Activated CD4-positive, alpha-beta memory T cell treated with anti-CD3 and anti-CD28 coated beads for 36 hours (primary cell): ENCODE measurements at regions not wholly inside any gene's neighbourhood (a gene's known extent, or its start where the extent isn't known, plus 50 kb on each side); places are given as distances from the start of the nearest gene placed in this dataset.

Experiments
- CTCF ChIA-PET: fragments of 350-600 bp; sonication (Branson Sonifier 250); formaldehyde crosslinking; loops from one replicate; lab custom pipeline; 2021; ENCODE audit warnings: antibody characterized with exemption, inconsistent platforms; lab: Charles Lee
- POLR2A ChIA-PET: fragments of 350-600 bp; sonication (Branson Sonifier 250); formaldehyde crosslinking; loops from one replicate; lab custom pipeline; 2021; ENCODE audit warnings: antibody characterized with exemption; lab: Charles Lee
- DNase-seq: peaks from one replicate; pipeline ENCODE4 v3.0.0-alpha.2; 2020
- H3K27ac Mint-ChIP-seq: one replicate; pipeline ENCODE4 v1.8.0; 2021; ENCODE audit warnings: mixed read lengths
- H3K27me3 Mint-ChIP-seq: one replicate; pipeline ENCODE4 v1.8.0; 2021; ENCODE audit warnings: mixed read lengths
- H3K36me3 Mint-ChIP-seq: one replicate; pipeline ENCODE4 v1.8.0; 2021; ENCODE audit warnings: mixed read lengths
- H3K4me1 Mint-ChIP-seq: one replicate; pipeline ENCODE4 v1.8.0; 2021; ENCODE audit warnings: low read depth, mixed read lengths
- H3K4me3 Mint-ChIP-seq: one replicate; pipeline ENCODE4 v1.8.0; 2021; ENCODE audit warnings: mild to moderate bottlenecking, mixed read lengths
- H3K9me3 Mint-ChIP-seq: one replicate; pipeline ENCODE4 v1.8.0; 2021; ENCODE audit warnings: mixed read lengths
- intact Hi-C: fragments of 100-400 bp; cut with micrococcal nuclease; formaldehyde crosslinking; loops from one replicate; pipeline ENCODE4 v1.15.1; 2023

DNA sequence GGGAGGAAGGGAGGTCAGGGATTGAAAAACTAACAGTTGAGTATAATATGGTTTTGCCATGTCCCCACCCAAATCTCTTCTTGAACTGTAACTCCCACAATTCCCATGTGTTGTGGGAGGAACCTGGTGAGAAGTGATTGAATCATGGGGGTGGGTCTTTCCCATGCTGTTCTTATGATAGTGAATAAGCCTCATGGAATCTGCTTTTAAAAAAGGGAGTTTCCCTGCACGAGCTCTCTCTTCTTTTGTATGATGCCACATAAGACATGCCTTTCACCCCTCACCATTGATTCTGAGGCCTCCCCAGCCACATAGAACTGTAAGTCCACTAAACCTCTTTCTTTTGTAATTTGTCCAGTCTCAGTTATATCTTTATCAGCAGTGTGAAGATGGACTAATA is 833.4 kb upstream of the MAP3K7 start:
- Mint-ChIP-seq H3K4me3 (no peak overlapping the region), H3K9me3 (peaks cover 13% of the 10 kb centered on the region), H3K27ac (no peak overlapping the region), H3K36me3 (no peaks in the 10 kb centered on the region), H3K4me1 (no peaks in the 10 kb centered on the region), H3K27me3 (no peaks in the 10 kb centered on the region)
- no peak for DNase-seq
- intact Hi-C loops = no loop called here
- POLR2A ChIA-PET = no interaction called here
- CTCF ChIA-PET = no interaction called here

GRCh38 chr6:91415031-91415605 is 828.2 kb upstream of the MAP3K7 start:
- H3K27ac Mint-ChIP-seq = no peak overlapping the region
- H3K4me3 Mint-ChIP-seq = no peak overlapping the region
- POLR2A ChIA-PET = no interaction called here
- H3K4me1 Mint-ChIP-seq = no peaks in the 10 kb centered on the region
- peaks cover 7% of the 10 kb centered on the region for H3K9me3 Mint-ChIP-seq
- DNase-seq = no peak
- CTCF ChIA-PET = no interaction called here
- intact Hi-C loops = no loop called here
- H3K36me3 Mint-ChIP-seq = no peaks in the 10 kb centered on the region
- H3K27me3 Mint-ChIP-seq = no peaks in the 10 kb centered on the region

DNA sequence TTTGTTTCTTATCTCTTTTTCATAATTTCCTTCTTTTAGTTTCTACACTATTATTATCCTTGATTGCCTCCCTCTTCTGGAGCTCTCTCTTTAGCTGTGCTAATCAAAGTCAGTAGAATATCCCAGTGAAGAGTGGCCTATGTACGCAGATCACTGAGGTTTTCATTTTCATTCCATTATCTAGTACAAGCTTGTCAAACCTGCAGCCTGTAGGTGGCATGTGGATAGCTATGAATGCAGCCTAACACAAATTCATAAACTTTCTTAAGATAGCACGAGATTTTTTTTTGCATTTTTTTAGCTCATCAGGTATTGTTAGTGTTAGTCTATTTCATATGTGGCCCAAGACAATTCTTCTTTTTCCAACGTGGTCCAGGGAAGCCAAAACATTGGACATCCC is 825.7 kb upstream of the MAP3K7 start:
- Mint-ChIP-seq H3K4me1 (no peaks in the 10 kb centered on the region), H3K4me3 (no peak overlapping the region), H3K9me3 (peaks cover 4% of the 10 kb centered on the region), H3K27ac (no peak overlapping the region), H3K27me3 (no peaks in the 10 kb centered on the region), H3K36me3 (no peaks in the 10 kb centered on the region)
- CTCF ChIA-PET = no interaction called here
- POLR2A ChIA-PET = no interaction called here
- intact Hi-C loops = no loop called here
- DNase-seq = no peak

DNA sequence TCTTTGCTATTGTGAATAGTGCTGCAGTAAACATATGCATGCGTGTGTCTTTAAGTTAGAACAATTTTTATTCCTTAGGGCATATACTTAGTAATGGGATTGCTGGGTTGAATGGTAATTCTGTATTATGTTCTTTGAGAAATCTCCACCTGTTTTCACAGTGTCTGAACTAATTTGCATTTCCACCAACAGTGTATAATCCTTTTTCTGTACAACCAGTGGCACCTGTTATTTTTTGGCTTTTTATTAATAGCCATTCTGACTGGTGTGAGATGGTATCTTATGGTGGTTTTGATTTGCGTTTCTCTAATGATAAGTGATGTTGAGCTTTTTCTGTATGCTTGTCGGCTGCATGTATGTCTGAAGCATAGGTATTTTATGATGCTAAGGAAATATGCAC is 820.8 kb upstream of the MAP3K7 start:
- Mint-ChIP-seq H3K36me3 (no peaks in the 10 kb centered on the region), H3K4me3 (no peak overlapping the region), H3K27me3 (no peaks in the 10 kb centered on the region), H3K9me3 (peaks cover 7% of the 10 kb centered on the region), H3K4me1 (no peaks in the 10 kb centered on the region), H3K27ac (no peak overlapping the region)
- intact Hi-C loops = no loop called here
- no peak for DNase-seq
- ChIA-PET POLR2A (no interaction called here), CTCF (no interaction called here)

GRCh38 chr6:91392951-91393350 is 806.1 kb upstream of the MAP3K7 start:
- no peak for DNase-seq
- Mint-ChIP-seq H3K4me3 (no peak overlapping the region), H3K27ac (no peak overlapping the region), H3K4me1 (no peaks in the 10 kb centered on the region), H3K9me3 (peaks cover 11% of the 10 kb centered on the region), H3K27me3 (no peaks in the 10 kb centered on the region), H3K36me3 (no peaks in the 10 kb centered on the region)
- intact Hi-C loops = no loop called here
- POLR2A ChIA-PET = no interaction called here
- CTCF ChIA-PET = no interaction called here

GRCh38 chr6:91387290-91388059 is 800.6 kb upstream of the MAP3K7 start:
- intact Hi-C loops = no loop called here
- CTCF ChIA-PET = no interaction called here
- no peaks in the 10 kb centered on the region for H3K36me3 Mint-ChIP-seq

GRCh38 chr6:91386204-91386603 is 799.3 kb upstream of the MAP3K7 start:
- no peak for DNase-seq
- H3K4me3 Mint-ChIP-seq = no peak overlapping the region
- no peaks in the 10 kb centered on the region for H3K27me3 Mint-ChIP-seq
- peaks cover 16% of the 10 kb centered on the region for H3K9me3 Mint-ChIP-seq
- no peaks in the 10 kb centered on the region for H3K4me1 Mint-ChIP-seq
- H3K36me3 Mint-ChIP-seq = no peaks in the 10 kb centered on the region
- CTCF ChIA-PET = no interaction called here
- intact Hi-C loops = no loop called here
- H3K27ac Mint-ChIP-seq = no peak overlapping the region
- POLR2A ChIA-PET = no interaction called here

More at GRCh38 chr6:91387290-91388059, 800.6 kb upstream of the MAP3K7 start:
- Mint-ChIP-seq H3K27ac (no peak overlapping the region), H3K4me3 (no peak overlapping the region), H3K9me3 (peaks cover 18% of the 10 kb centered on the region), H3K27me3 (no peaks in the 10 kb centered on the region), H3K4me1 (no peaks in the 10 kb centered on the region)
- POLR2A ChIA-PET = no interaction called here
- no peak for DNase-seq

DNA sequence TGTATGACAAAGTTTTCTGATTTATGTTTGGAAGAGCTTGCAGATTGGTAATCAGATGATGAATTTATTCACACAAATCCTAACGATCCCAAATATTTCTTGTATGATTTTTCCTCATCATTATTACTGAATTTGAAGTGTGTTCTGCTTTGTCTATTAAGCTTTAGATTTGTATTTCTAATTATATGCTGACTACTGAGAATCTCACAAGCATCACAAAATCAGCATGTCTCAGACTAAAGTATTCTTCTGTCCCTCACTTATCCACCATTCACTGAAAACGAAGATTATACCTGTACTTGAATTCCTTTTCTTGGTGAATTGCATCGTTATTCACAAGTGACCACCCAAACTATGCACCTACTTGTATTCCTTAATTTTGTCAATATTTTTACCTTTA is 796.3 kb upstream of the MAP3K7 start:
- intact Hi-C loops = no loop called here

GRCh38 chr6:91376686-91377085 is 789.8 kb upstream of the MAP3K7 start:
- no peak for DNase-seq
- Mint-ChIP-seq H3K27me3 (no peaks in the 10 kb centered on the region), H3K27ac (no peak overlapping the region), H3K9me3 (no peaks in the 10 kb centered on the region), H3K4me1 (no peaks in the 10 kb centered on the region), H3K36me3 (no peaks in the 10 kb centered on the region), H3K4me3 (no peak overlapping the region)
- intact Hi-C loops = no loop called here
- ChIA-PET CTCF (no interaction called here), POLR2A (no interaction called here)

More for the DNA sequence above, 796.3 kb upstream of the MAP3K7 start:
- DNase-seq = no peak
- ChIA-PET POLR2A (no interaction called here), CTCF (interaction anchor here (0.7 kb wide), 1 partner anchor 99 kb away, joined by 3 read pairs; no protein-coding TSS in a partner anchor)
- Mint-ChIP-seq H3K4me3 (no peak overlapping the region), H3K27me3 (no peaks in the 10 kb centered on the region), H3K9me3 (peaks cover 10% of the 10 kb centered on the region), H3K27ac (no peak overlapping the region), H3K36me3 (no peaks in the 10 kb centered on the region), H3K4me1 (no peaks in the 10 kb centered on the region)

- no peak overlapping the region for H3K27ac Mint-ChIP-seq
- no peaks in the 10 kb centered on the region for H3K36me3 Mint-ChIP-seq
- CTCF ChIA-PET = no interaction called here
- H3K4me1 Mint-ChIP-seq = no peaks in the 10 kb centered on the region
- H3K9me3 Mint-ChIP-seq = peaks cover 11% of the 10 kb centered on the region
- H3K4me3 Mint-ChIP-seq = no peak overlapping the region
- intact Hi-C loops = no loop called here
- POLR2A ChIA-PET = no interaction called here
- H3K27me3 Mint-ChIP-seq = no peaks in the 10 kb centered on the region
- no peak for DNase-seq
These were observed 779.9 kb upstream of the MAP3K7 start for GRCh38 chr6:91366781-91367180.

- no peaks in the 10 kb centered on the region for H3K27me3 Mint-ChIP-seq
- H3K27ac Mint-ChIP-seq = no peak overlapping the region
- H3K36me3 Mint-ChIP-seq = no peaks in the 10 kb centered on the region
- intact Hi-C loops = no loop called here
- no peaks in the 10 kb centered on the region for H3K9me3 Mint-ChIP-seq
- POLR2A ChIA-PET = no interaction called here
- no peaks in the 10 kb centered on the region for H3K4me1 Mint-ChIP-seq
- H3K4me3 Mint-ChIP-seq = no peak overlapping the region
- CTCF ChIA-PET = no interaction called here
- DNase-seq = no peak
These were observed 772.1 kb upstream of the MAP3K7 start for GRCh38 chr6:91358986-91359385.

- Mint-ChIP-seq H3K27ac (no peak overlapping the region), H3K9me3 (no peaks in the 10 kb centered on the region), H3K36me3 (no peaks in the 10 kb centered on the region), H3K27me3 (no peaks in the 10 kb centered on the region), H3K4me3 (no peak overlapping the region), H3K4me1 (no peaks in the 10 kb centered on the region)
- intact Hi-C loops = no loop called here
- ChIA-PET POLR2A (no interaction called here), CTCF (no interaction called here)
- no peak for DNase-seq
These were observed 766.0 kb upstream of the MAP3K7 start for GRCh38 chr6:91352878-91353277.

DNA sequence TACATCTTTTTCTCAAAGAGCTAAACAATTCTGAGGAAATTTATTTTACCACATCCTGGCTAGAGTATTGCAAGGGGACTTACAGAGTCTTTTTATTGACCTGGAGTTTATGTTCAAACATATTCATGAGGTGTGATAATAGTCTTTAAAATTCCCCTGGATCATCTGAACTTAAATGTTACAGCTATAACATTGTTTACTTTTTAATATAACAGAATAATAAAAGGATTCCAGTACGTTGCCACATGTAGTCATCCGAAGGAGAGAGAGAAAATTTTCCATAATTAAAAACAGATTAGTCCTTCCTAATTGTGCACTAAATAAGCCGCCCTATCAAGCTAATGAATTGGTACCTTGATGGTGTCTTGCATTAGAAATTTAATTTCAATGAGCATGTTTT is 765.4 kb upstream of the MAP3K7 start:
- H3K4me1 Mint-ChIP-seq = no peaks in the 10 kb centered on the region
- CTCF ChIA-PET = no interaction called here
- no peak for DNase-seq
- no peak overlapping the region for H3K27ac Mint-ChIP-seq
- POLR2A ChIA-PET = no interaction called here
- intact Hi-C loops = no loop called here
- H3K27me3 Mint-ChIP-seq = no peaks in the 10 kb centered on the region
- no peaks in the 10 kb centered on the region for H3K9me3 Mint-ChIP-seq
- H3K36me3 Mint-ChIP-seq = no peaks in the 10 kb centered on the region
- no peak overlapping the region for H3K4me3 Mint-ChIP-seq
